HepG2 (cell line): ENCODE measurements at regions not wholly inside any gene's neighbourhood (a gene's known extent, or its start where the extent isn't known, plus 50 kb on each side); places are given as distances from the start of the nearest gene placed in this dataset.

Experiments
- ATAC-seq: fragments of 200-7000 bp; cut with Tn5 transposase; 3 replicates; pipeline ENCODE4 v1.9.1; 2020; ENCODE audit warnings: mild to moderate bottlenecking, moderate library complexity
- BruUV-seq: library from RNA; stranded (reverse); fragments of 400-500 nt; replicated peaks from 2 replicates; lab custom pipeline; 2021; lab: Mats Ljungman, UMichigan
- CTCF ChIA-PET: fragments of 300-600 bp; formaldehyde crosslinking; extraction: SDS; loops from one replicate; lab custom pipeline; 2021; ENCODE audit warnings: low total read pairs, inconsistent platforms, low intra/inter-chr PET ratio; lab: Yijun Ruan, JAX
- POLR2A ChIA-PET: fragments of 350-600 bp; sonication (Branson Sonifier 250); formaldehyde crosslinking; loops from one replicate; lab custom pipeline; 2020; ENCODE audit warnings: antibody characterized with exemption, inconsistent platforms; lab: Yijun Ruan, JAX
- DNase-seq: peaks from one replicate; pipeline ENCODE4 v3.0.0-alpha.2; 2015; ENCODE audit warnings: low spot score
- FAIRE-seq: peaks from 3 replicates; lab custom pipeline; 2011; peaks lifted over from hg19 to GRCh38; lab: Jason Lieb, UNC
- H2AFZ ChIP-seq: one replicate; pipeline ENCODE4 v1.6.1; 2011; ENCODE audit warnings: low read length, inconsistent platforms
- H3K27ac ChIP-seq: fragments of 300-600 bp; 3 replicates; pipeline ENCODE4 v1.8.0; 2011; ENCODE audit warnings: mixed run types, mild to moderate bottlenecking, mixed read lengths, low read length, inconsistent platforms; ENCODE audit not compliant: insufficient read depth; ENCODE audit errors: extremely low read length
- H3K27me3 ChIP-seq, 2 experiments: fragments of 200-600 bp in 1 of 2; 2 replicates in 1 of 2; 3 replicates in 1 of 2; pipeline versions ENCODE4 v1.6.0 to v1.8.0; 2011; ENCODE audit warnings: low read length in 2 of 2, mild to moderate bottlenecking in 2 of 2, moderate library complexity in 2 of 2, inconsistent platforms in 1 of 2; ENCODE audit not compliant: insufficient read depth in 2 of 2, control insufficient read depth in 1 of 2
- H3K36me3 ChIP-seq, 2 experiments: fragments of 200-600 bp in 1 of 2; replicated peaks in 1 of 2; 2 replicates in 1 of 2; 3 replicates in 1 of 2; pipeline versions ENCODE4 v1.5.1 to v1.8.0; 2011; ENCODE audit warnings: low read length in 2 of 2, inconsistent platforms in 1 of 2; ENCODE audit not compliant: insufficient read depth in 2 of 2, control insufficient read depth in 1 of 2
- H3K4me1 ChIP-seq: 2 replicates; pipeline ENCODE4 v1.5.1; 2012; ENCODE audit warnings: low read length, inconsistent platforms; ENCODE audit not compliant: insufficient read depth
- H3K4me2 ChIP-seq: 2 replicates; pipeline ENCODE4 v1.6.0; 2011; ENCODE audit warnings: low read depth, low read length, inconsistent platforms
- H3K4me3 ChIP-seq, 3 experiments: fragments of 200-600 bp in 1 of 3; sonication (generic), shearing (Covaris generic) in 1 of 3; replicated peaks in 1 of 3; 2 replicates each; pipeline ENCODE4 v1.5.1; 2011 to 2016; ENCODE audit warnings: low read length in 3 of 3, inconsistent platforms in 2 of 3, low read depth in 2 of 3, mild to moderate bottlenecking in 2 of 3, control low read depth in 1 of 3, mixed read lengths in 1 of 3; ENCODE audit not compliant: insufficient read depth in 1 of 3
- H3K79me2 ChIP-seq: one replicate; pipeline ENCODE4 v1.6.1; 2011; ENCODE audit warnings: low read length, inconsistent platforms; ENCODE audit not compliant: insufficient read depth
- H3K9ac ChIP-seq: 2 replicates; pipeline ENCODE4 v1.6.0; 2011; ENCODE audit warnings: mild to moderate bottlenecking, low read depth, low read length, inconsistent platforms; ENCODE audit not compliant: insufficient read depth
- H3K9me3 ChIP-seq: 2 replicates; pipeline ENCODE4 v1.5.1; 2012; ENCODE audit warnings: mild to moderate bottlenecking, low read length
- H4K20me1 ChIP-seq: 2 replicates; pipeline ENCODE4 v1.6.0; 2011; ENCODE audit warnings: inconsistent platforms, mild to moderate bottlenecking, low read length, moderate library complexity; ENCODE audit not compliant: insufficient read depth
- CEBPG ChIP-seq: IDR thresholded peaks from 2 replicates; pipeline ENCODE4 v1.6.1; 2016
- CENPX ChIP-seq: sonication (generic); formaldehyde crosslinking; IDR thresholded peaks from 2 replicates; pipeline ENCODE4 v1.9.0; 2021; ENCODE audit warnings: mild to moderate bottlenecking, missing genetic modification reagents, moderate library complexity
- GTF2F1 ChIP-seq: fragments of 150-350 bp; IDR thresholded peaks from 2 replicates; pipeline ENCODE4 v1.6.1; 2014; ENCODE audit warnings: low read length
- IRF2 ChIP-seq: IDR thresholded peaks from 2 replicates; pipeline ENCODE4 v1.6.1; 2018; ENCODE audit warnings: missing genetic modification reagents, missing compliant biosample characterization
- MED1 ChIP-seq: sonication (generic); formaldehyde crosslinking; IDR thresholded peaks from 2 replicates; pipeline ENCODE4 v1.4.0; 2020; ENCODE audit warnings: missing genetic modification reagents
- MIER3 ChIP-seq: IDR thresholded peaks from 2 replicates; pipeline ENCODE4 v1.6.1; 2016; ENCODE audit warnings: missing compliant biosample characterization, borderline replicate concordance
- ZFAT ChIP-seq: sonication (generic); formaldehyde crosslinking; conservative IDR thresholded peaks from 2 replicates; pipeline ENCODE4 v1.8.1; 2023; ENCODE audit warnings: missing genetic modification reagents, inconsistent platforms
- ZNF180 ChIP-seq: sonication (generic); formaldehyde crosslinking; IDR thresholded peaks from 2 replicates; pipeline ENCODE4 v1.4.0; 2020; ENCODE audit warnings: low read depth, missing genetic modification reagents, borderline replicate concordance
- ZNF292 ChIP-seq: sonication (generic); formaldehyde crosslinking; IDR thresholded peaks from 2 replicates; pipeline ENCODE4 v1.8.1; 2022; ENCODE audit warnings: mild to moderate bottlenecking, low read depth, missing genetic modification reagents, borderline replicate concordance
- ZNF350 ChIP-seq: sonication (generic); formaldehyde crosslinking; IDR thresholded peaks from 2 replicates; pipeline ENCODE4 v1.4.0; 2020; ENCODE audit warnings: mild to moderate bottlenecking, low read depth, missing genetic modification reagents, borderline replicate concordance
- ZNF749 ChIP-seq: sonication (generic); formaldehyde crosslinking; IDR thresholded peaks from 2 replicates; pipeline ENCODE4 v1.8.0; 2022; ENCODE audit warnings: mild to moderate bottlenecking, missing genetic modification reagents, moderate library complexity, borderline replicate concordance
- ZNF770 ChIP-seq: sonication (generic); formaldehyde crosslinking; IDR thresholded peaks from 2 replicates; pipeline ENCODE4 v1.5.0; 2020; ENCODE audit warnings: mild to moderate bottlenecking, missing genetic modification reagents
- ZNF776 ChIP-seq: sonication (generic); formaldehyde crosslinking; IDR thresholded peaks from 2 replicates; pipeline ENCODE4 v1.4.0; 2020; ENCODE audit warnings: mild to moderate bottlenecking, missing genetic modification reagents
- ZSCAN12 ChIP-seq: sonication (generic); formaldehyde crosslinking; IDR thresholded peaks from 2 replicates; pipeline ENCODE4 v1.9.0; 2021; ENCODE audit warnings: mild to moderate bottlenecking, missing genetic modification reagents
- WGBS: methylation state at CpG from one replicate; pipeline ENCODE4 v1.1.6; 2017; ENCODE audit warnings: low lambda C conversion rate; 5-methylcytosine and 5-hydroxymethylcytosine counted together
- in situ Hi-C: cut with HindIII; loops from 2 replicates; pipeline ENCODE4 v1.10.0; 2017; ENCODE audit warnings: low pct_unique_long_range_greater_than_20kb; ENCODE audit not compliant: extremely low pct_ligation_motif_present
- intact Hi-C: fragments of 100-400 bp; cut with micrococcal nuclease; formaldehyde crosslinking; loops from one replicate; pipeline ENCODE4 v1.10.0; 2022; ENCODE audit not compliant: unreplicated experiment
- TF ChIP-seq, protein P1 (sequence below), 2 experiments: sonication (generic) in 1 of 2; formaldehyde crosslinking in 1 of 2; IDR thresholded peaks; 2 replicates each; pipeline versions ENCODE4 v1.6.1 to v1.9.0; 2014 to 2022; ENCODE audit warnings: antibody characterized with exemption in 1 of 2, borderline replicate concordance in 1 of 2, inconsistent platforms in 1 of 2, low read depth in 1 of 2, missing genetic modification reagents in 1 of 2
- TF ChIP-seq, protein P2 (sequence below): sonication (generic); formaldehyde crosslinking; IDR thresholded peaks from 2 replicates; pipeline ENCODE4 v1.8.1; 2023; ENCODE audit warnings: mild to moderate bottlenecking, moderate library complexity, missing genetic modification reagents

DNA sequence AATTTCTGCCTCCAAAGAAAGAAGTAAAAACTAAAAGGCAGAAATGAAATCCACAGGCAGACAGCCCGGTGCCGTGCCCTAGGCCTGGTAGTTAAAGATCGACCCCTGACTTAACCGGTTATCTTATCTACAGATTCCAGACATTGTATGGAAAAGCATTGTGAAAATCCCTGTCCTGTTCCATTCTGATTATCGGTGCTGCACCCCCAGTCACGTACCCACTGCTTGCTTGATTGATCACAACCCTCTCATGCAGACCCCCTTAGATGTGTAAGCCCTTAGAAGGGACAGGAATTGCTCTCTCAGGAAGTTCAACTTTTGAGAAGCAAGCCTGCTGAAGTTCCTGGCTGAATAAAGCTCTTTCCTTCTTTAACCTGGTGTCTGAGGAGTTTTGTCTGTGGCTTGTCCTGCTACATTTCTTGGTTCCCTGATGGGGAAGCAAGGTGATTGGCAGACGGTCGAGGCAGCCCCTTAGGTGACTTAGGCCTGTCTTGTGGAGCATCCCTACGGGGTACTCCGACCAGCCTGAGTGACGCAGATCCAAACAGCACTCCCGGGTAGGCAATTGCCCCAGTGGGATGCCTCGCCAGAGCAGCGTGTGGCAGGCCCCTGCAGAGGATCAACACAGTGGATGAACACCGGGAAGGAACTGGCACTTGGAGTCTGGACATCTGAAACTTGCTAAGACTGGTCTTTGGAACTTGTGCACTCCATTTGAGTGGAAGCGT, 111.2 kb upstream of the PPM1J start:
- Histone ChIP-seq H4K20me1 (no peaks in the 10 kb centered on the region), H2AFZ (no peak overlapping the region), H3K79me2 (no peaks in the 10 kb centered on the region), H3K9ac (no peak overlapping the region), H3K4me1 (no peaks in the 10 kb centered on the region), H3K9me3 (no peaks in the 10 kb centered on the region), H3K4me3 (no peak overlapping the region), H3K27me3 (peaks cover 0 to 11% of the 10 kb centered on the region in 2 experiments; a peak in 3 of 5 replicates), H3K36me3 (no peaks in the 10 kb centered on the region), H3K4me2 (no peak overlapping the region), H3K27ac (no peak overlapping the region)
- in situ Hi-C loops (no loop called here), intact Hi-C loops (no loop called here)
- BruUV-seq, result no TSS peak
- no peak for ATAC-seq
- FAIRE-seq, result no peak
- POLR2A ChIA-PET, result no interaction called here
- 30% methylated on average over 12 of the region's 16 CpGs for WGBS
- no peak for DNase-seq
- CTCF ChIA-PET, result no interaction called here
- no peak for TF ChIP-seq ZNF749 (CRISPR knock-in tag)
- TF ChIP-seq MIER3 (CRISPR knock-in tag), result no peak
- TF ChIP-seq CEBPG (CRISPR knock-in tag), result no peak
- TF ChIP-seq, protein P1, sequence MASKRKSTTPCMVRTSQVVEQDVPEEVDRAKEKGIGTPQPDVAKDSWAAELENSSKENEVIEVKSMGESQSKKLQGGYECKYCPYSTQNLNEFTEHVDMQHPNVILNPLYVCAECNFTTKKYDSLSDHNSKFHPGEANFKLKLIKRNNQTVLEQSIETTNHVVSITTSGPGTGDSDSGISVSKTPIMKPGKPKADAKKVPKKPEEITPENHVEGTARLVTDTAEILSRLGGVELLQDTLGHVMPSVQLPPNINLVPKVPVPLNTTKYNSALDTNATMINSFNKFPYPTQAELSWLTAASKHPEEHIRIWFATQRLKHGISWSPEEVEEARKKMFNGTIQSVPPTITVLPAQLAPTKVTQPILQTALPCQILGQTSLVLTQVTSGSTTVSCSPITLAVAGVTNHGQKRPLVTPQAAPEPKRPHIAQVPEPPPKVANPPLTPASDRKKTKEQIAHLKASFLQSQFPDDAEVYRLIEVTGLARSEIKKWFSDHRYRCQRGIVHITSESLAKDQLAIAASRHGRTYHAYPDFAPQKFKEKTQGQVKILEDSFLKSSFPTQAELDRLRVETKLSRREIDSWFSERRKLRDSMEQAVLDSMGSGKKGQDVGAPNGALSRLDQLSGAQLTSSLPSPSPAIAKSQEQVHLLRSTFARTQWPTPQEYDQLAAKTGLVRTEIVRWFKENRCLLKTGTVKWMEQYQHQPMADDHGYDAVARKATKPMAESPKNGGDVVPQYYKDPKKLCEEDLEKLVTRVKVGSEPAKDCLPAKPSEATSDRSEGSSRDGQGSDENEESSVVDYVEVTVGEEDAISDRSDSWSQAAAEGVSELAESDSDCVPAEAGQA (IDR thresholded peaks at IDR 0.05; ENCODE audit: low read depth), result no peak
- TF ChIP-seq, protein P1 (CRISPR knock-in tag; IDR thresholded peaks at IDR 0.05; ENCODE audit: borderline replicate concordance), result no peak
- TF ChIP-seq ZNF350 (CRISPR knock-in tag), result no peak
- TF ChIP-seq ZFAT (CRISPR knock-in tag), result no peak
- no peak for TF ChIP-seq ZNF770
- no peak for TF ChIP-seq ZSCAN12
- TF ChIP-seq ZNF292 (CRISPR knock-in tag), result no peak
- TF ChIP-seq IRF2 (CRISPR knock-in tag), result no peak
- TF ChIP-seq MED1 (CRISPR knock-in tag), result no peak
- TF ChIP-seq, protein P2, sequence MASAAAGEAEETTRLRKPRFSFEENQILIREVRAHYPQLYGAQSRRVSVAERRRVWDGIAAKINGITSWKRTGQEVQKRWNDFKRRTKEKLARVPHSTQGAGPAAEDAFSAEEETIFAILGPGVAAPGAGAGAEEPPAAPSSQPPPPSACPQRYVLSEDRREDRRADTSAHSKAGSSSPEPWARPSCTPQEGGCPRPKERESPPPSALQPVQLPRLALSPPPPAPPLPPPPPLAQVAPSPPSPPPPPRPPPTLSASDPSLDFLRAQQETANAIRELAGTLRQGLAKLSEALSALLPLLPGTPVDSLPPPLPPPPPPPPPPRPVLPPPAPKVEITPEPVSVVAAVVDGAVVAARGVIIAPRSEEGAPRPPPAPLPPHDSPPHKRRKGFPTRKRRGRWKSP, result no peak
- no peak for TF ChIP-seq GTF2F1
- TF ChIP-seq ZNF180 (CRISPR knock-in tag), result no peak
- TF ChIP-seq CENPX (CRISPR knock-in tag), result no peak
- no peak for TF ChIP-seq ZNF776
